GM18873 (cell line): ENCODE measurements at regions not wholly inside any gene's neighbourhood (a gene's known extent, or its start where the extent isn't known, plus 50 kb on each side); places are given as distances from the start of the nearest gene placed in this dataset.

ENCODE experiments used
- ATAC-seq: cut with Tn5 transposase; IDR thresholded peaks from one replicate; pipeline ENCODE4 v1.9.1; 2021; ENCODE audit warnings: mild to moderate bottlenecking, moderate library complexity, moderate number of reproducible peaks; ENCODE audit not compliant: unreplicated experiment, low FRiP score

DNA sequence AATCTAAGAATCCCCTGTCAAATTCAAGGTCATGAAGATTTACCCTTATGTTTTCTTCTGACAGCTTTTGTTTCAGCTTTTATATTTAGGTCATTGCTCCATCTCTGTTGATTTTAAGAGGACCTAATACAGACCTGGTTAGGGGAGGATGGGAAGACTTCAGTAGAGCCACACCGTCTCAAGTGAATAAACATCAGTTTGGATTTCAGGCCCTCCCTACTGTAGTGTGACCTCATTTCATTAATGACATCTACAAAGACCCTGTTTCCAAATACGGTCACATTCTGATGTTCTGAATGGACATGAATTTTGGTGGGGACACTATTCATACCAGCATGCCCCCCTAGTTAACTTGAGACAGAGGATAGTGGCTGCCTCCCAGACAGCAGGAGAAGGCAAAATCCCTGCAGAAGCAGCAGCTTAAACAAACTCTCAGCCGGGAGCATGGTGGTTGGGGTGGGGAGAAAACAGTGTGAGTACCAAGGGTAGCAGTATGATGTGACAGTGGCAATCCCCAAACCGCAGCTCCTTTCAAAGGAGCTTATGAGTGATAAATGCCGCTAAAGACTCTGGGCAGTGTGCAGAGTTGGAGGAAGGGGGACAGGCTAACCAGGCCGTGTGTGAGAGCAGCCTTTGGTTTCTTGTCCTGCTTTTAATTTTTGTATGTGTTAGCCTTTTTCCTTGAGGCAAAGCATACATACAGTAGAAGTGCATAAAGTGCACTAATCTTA is 65.9 kb upstream of the TNP1 start:
- no peak for ATAC-seq

DNA sequence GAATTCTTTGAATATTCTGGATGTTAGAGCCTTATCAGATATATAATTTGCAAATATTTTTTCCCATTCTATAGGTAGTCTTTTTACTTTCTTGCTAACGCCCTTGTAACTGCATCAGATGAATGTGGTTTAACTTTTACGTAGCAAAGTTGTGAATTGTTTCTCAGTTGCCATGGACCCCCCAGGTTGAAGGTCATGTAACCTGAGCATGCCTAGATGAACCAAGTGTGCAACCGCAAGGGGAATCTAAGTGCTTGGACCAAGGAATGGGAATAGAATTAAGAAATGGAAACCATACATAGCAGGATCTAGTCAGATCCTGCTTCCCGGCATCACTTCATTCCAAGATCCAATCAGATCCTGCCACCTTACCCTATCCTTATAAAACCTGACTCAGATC is 65.1 kb upstream of the TNP1 start:
- no peak for ATAC-seq

DNA sequence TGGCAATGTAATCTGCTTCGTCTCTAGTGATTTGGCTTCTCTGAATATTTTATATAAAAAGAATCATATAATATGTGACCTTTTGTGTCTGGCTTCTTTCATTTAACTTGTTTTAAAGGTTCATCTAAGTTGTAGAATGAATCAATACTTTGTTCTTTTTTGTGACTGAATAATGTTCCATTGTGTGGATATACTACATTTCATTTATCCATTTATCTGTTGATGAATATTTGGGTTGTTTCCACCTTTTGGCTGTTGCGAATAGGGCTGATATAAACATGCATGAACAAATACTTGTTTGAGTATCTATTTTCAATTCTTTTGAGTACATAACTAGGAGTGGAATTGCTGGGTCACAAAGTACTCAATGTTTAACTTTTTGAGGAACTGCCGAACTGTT is 63.8 kb upstream of the TNP1 start:
- ATAC-seq = no peak

DNA sequence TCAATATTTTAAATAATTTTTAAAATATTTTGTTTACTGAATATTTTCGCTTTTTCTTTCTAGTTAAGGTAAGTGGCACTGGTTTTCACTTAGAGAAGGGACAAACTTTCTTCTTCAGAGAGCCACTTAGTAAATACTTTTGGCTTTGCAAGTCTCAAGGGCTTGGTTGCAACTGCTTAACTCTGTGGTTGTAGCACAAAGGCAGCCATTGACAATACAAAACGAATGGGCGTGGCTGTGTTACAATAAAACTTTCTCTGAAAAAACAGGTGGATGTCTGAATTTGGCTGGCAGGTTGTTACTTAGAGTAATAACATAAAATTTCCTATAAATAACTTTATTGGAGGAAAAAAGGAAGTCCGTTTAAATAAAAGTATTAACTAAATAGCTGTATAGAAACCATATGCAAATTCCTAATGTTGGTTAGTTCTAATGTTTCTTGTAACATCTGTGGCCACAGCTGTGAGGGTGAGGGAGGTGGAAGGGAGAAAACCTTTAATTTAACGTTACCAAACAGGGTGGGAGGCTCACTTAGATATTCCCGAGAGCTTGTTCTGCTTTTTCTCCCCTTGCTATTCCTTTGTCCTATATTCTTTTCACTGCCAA is 62.4 kb upstream of the TNP1 start:
- no peak for ATAC-seq

DNA sequence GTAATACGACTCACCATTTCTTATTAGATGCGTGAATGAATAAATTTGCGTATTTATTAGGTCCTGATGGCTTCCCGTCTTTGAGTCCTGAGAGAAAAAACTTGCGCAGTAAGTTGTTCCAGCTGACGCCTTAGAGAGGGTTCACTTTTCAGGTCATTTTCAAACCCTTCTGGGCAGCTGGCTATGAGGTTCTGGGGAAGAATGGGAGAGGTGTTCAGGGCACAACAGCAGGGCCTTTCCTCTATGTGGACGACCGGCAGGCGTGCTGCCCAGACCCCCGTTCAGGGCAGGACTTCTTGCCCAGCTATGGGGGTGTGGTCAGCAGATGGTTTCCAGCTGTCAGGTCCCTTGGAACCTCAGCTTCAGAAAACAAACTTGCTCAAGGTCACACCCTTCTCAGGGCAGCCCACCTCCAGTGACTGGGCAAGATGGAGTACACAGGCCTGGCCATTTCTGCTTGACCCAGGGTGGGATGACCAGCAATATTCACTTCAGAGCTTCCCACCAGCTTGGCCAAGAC is 61.1 kb upstream of the TNP1 start:
- ATAC-seq = no peak

DNA sequence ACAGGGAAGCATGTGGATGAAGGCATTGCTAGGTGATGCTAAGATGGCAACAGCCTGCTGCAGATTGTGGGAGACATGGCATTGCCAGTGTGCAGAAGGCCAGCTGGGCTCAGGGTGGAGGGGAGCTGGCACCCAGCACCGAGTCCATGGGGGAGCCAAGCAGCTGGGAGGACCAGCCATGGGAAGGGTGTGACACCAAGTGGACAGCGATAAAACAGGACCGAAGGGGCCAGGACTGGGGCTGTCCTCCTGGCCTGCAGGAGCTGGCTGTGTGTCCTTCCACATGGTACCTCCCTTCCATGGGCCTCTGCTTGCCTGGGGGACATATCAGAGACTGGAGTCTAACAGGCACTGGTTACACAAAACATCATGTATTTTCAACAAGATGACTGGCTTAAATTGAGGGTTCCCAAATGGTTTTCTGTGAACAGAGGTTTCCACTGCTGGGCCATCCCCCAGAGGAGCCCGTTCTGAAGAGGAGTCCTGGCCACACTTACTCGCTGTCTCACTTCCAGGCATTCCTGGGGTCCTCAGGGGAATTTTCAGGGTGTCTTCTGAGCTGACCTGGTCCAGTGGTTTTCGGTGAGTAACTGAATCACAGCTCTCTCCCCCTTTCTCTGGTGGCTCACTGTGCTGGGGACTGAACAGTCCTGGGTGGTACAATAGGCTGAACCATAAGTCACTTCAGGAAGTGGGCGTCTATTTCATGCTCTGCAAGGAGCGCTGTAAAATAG is 60.4 kb upstream of the TNP1 start:
- no peak for ATAC-seq

DNA sequence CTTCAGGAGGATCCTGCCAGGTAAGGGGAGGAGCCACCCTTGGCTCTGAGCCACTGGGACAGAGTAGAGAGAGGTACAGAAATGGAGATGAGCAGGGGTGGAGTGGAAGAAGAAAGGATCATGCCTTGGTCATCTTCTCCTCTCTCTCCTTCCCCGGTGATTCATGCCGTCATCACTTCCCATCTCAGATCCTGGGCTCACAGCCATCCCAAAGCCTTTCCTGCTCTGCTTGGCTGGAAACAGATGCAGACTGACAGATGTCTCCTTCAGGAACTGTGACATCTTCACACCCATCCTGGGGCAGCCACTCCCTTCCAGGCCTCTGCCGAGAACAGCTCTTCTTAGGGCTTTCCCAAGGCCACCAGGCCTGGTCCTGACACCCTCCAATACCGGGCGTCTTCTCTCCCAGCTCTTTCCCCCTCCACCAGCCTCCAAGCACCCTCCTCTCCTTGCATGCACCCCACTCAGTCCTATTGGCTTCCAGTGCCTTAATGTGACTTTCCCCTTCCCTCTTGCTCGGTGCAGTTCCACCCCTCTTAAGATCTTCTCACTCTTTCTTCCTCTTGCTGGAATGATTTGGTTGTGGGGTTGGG is 58.3 kb upstream of the TNP1 start:
- ATAC-seq = no peak

DNA sequence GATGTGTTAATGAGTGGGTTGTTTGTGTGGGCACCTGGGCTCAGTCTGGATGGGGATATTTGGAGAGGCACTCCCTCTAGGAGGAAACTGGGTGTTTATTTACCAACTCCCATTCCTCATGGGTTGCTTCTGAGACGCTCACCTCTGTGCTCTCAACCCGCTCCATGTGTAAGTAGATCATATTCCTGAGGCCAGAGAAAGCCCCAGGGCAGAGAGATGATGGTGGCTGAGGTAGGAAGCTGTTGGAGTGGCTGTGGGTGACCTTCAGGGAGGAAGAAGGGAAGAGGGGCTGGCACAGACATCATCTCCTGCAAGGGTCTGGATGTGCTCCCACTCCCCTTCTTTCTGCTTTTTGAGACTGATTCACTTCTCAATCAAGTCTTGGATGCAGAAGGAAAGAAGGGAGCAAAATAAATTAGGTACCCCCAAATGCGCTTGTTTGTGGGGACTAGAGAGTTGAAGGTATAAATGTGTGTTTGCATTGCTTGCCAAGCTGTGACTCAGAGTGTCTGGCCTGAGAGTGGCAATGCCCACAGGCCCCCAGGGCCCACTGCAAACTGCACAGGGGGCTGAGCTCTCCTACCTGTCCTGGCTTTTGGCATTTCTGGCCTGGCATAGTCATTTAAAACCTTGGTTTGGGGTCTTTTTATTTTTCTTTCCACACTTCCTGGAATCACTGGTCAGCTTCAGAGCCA is 57.2 kb upstream of the TNP1 start:
- ATAC-seq = no peak

DNA sequence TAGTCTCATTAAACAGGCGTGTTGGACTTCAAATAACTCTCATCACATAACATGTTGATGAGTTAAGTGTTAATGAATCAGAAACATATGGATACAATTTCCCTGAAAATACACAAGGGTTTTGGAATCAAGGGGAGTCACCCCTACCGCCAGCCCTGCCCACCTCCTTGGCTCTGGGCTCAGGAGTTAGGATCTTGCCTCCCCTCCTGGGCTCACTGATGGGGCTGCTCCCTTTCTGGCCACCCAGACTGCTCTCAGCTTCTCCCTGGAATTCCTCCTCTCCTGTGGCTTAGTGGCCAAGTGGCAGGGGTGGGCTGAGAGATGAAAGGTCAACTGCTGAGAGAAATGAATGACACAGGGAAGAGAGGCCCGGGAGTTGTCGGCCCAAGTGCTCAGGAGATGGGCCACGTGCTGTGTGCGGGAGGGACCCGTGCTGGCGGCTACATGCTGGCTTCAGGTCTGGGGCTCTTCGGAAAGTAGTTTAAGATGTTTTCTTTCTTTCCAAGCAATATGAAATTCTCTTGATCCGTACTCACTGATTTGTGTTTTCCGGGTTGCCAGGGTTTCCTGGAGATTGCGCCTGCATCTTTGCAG is 55.8 kb upstream of the TNP1 start:
- ATAC-seq = no peak

DNA sequence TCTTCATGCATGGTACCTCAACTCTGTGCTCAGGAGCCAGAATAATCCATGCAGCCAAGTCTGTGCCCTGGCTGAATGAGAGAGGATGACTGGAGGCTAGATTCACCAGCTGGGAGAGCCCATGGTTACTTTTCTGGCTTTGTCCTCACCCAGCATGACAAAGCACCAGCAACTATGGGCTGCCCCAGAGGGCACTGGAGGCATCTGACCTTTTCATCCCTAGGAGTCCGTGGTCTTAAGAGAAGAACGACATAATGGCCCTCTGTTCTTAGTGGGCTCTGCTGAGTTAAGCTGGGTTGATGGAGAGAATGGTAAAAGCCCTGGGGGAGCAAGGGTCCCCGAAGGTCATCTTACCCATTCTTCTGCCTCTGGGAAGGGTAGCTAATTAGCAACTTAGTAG is 54.6 kb upstream of the TNP1 start:
- no peak for ATAC-seq

DNA sequence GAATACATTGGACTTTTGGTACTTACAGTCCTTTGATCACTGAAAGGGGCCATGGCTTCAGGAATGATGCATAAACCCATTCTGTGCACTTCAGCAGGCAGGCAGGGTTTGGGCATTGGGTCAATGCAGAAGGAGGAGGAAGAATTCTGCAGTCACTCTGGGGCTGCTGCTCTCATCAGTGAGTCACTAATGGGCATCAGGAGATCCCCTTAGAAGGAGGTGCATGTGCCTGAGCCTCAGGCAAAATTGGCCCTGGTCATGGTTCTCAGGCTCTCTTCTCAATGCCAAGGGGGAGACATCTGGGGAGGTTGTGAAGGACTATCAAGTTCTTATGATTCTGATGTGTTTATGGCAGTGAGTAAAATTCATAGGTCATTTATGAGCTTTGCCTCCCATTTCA is 52.0 kb upstream of the TNP1 start:
- ATAC-seq = no peak

DNA sequence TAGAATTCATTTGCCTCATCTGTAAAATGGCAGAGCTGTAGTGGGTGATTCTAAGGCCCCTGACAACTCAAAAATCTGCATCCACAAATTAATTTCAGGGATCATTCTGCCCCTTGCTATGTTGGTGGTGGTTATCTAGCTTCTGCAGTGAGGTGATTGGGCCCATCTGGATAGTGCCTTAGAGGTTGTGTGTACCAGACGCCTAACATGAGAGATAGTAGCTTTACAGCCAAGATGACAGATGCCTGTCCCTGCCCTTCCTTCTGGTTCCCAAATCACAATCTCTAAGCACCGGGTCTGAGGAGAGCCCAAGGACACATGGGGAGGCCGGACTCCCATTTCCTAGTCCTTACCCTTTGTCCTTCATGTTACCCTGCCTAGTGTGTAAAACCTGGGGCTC is 51.1 kb upstream of the TNP1 start:
- no peak for ATAC-seq

DNA sequence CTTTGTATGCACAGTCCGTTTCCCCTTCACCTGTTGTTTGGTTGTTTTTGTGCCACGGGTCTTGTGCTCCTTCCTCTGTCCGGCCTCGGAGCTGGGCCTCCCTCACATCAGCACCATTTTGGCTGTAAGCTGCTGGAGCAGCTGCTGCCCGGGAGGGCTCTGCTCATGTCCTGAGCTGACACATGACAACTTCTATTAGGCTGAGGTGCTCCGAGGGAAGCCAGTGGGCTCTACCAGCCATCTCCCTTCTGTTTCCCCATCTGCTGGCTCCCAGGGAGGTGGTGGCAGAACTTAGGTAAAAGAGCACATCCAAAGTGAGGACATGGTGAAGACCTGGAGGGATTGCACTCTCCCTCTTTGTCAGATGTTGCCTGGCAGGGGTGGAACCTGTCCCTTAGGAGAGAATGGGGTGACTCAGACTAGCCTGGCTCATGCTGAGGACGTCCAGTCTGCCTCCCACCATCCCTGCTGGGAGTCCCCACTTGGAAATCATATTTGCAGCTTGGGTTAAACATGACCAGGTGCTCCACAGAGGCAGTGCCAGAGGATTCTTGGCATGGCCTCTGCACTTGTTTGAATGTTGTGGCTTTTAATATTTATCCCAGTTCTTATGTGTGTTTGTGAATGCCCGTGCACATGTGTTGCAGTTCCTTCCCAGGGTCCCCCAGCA is 49.8 kb upstream of the TNP1 start:
- no peak for ATAC-seq
